NT2/D1 (cell line): ENCODE measurements at regions not wholly inside any gene's neighbourhood (a gene's known extent, or its start where the extent isn't known, plus 50 kb on each side); places are given as distances from the start of the nearest gene placed in this dataset.

Source experiments
- DNase-seq: peaks from one replicate; pipeline ENCODE4 v3.0.0-alpha.2; 2011; ENCODE audit warnings: low read depth, low spot score
- H3K27me3 ChIP-seq: 2 replicates; pipeline ENCODE4 v1.6.0; 2011; ENCODE audit warnings: mild to moderate bottlenecking; ENCODE audit not compliant: insufficient read length, insufficient read depth
- H3K36me3 ChIP-seq: 2 replicates; pipeline ENCODE4 v1.6.1; 2011; ENCODE audit warnings: mild to moderate bottlenecking, low read length, mixed read lengths; ENCODE audit not compliant: insufficient read depth, insufficient read length
- H3K4me1 ChIP-seq: 2 replicates; pipeline ENCODE4 v1.5.1; 2011; ENCODE audit not compliant: insufficient read depth, insufficient read length
- H3K4me3 ChIP-seq: 2 replicates; pipeline ENCODE4 v1.5.1; 2011; ENCODE audit warnings: low read depth; ENCODE audit not compliant: insufficient read length
- H3K9ac ChIP-seq: 2 replicates; pipeline ENCODE4 v1.6.0; 2011; ENCODE audit warnings: low read depth; ENCODE audit not compliant: insufficient read length
- H3K9me3 ChIP-seq: 2 replicates; pipeline ENCODE4 v1.5.1; 2011; ENCODE audit warnings: mild to moderate bottlenecking, low read length; ENCODE audit not compliant: insufficient read depth
- SUZ12 ChIP-seq: IDR thresholded peaks from 2 replicates; pipeline ENCODE4 v1.6.1; 2011; ENCODE audit not compliant: insufficient read length, insufficient read depth; ENCODE audit errors: extremely low read depth
- YY1 ChIP-seq: IDR thresholded peaks from 2 replicates; pipeline ENCODE4 v1.6.1; 2011; ENCODE audit not compliant: insufficient read length, insufficient read depth
- ZNF274 ChIP-seq: IDR thresholded peaks from 2 replicates; pipeline ENCODE4 v1.6.1; 2011; ENCODE audit warnings: mild to moderate bottlenecking, low read depth, low read length

DNA sequence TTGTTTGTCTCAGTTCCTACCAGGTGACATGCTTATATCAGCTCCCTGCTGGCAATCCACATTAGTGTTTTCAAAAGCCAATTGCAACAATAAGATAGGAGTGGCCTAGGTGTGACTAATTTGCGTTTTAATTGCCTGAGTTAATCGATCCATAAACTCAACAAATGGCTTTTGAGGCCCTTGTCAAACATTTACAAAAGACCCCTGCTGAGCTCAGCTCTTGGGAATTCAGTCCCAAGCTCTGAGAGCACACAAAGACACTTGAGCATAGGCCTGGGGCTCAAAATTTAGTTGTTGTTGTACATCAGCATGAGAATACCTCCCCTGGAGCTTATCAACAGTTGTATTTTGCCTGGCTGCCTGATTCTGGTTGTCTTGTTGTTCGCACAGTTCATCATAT lies 1134.4 kb upstream of the TSPY4 start:
- H3K4me3 ChIP-seq, result no peak overlapping the region
- peaks cover 31% of the 10 kb centered on the region for H3K27me3 ChIP-seq
- H3K4me1 ChIP-seq, result no peaks in the 10 kb centered on the region
- no peak for TF ChIP-seq ZNF274
- no peak for TF ChIP-seq SUZ12
- no peak for TF ChIP-seq YY1
- no peaks in the 10 kb centered on the region for H3K36me3 ChIP-seq
- peak; percentile 54 for DNase-seq
- peaks cover 5% of the 10 kb centered on the region; the same call in 1 of the 2 replicates for H3K9me3 ChIP-seq
- H3K9ac ChIP-seq, result no peak overlapping the region

DNA sequence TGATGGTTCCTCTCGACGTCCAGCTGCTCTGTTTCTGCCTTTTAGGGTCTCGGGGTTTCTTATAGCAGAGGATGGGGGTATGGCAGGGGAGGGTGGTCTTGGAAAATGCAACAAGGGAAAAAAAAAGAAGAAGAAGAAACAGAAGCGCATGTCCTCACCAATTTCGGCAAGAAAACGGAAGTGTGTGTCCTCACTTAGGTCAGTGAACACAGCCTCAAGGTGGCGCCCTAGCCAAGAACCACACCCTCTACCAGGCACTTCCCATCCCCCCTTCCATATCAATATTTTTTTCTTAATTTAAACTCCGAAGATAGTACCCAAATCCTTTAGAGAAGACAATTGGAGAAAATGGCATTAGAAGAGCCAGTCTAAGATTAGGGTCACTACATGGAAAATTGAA lies 1096.1 kb upstream of the TSPY4 start:
- DNase-seq, result no peak
- Histone ChIP-seq H3K9me3 (no peaks in the 10 kb centered on the region), H3K9ac (no peak overlapping the region), H3K4me3 (no peak overlapping the region), H3K4me1 (no peaks in the 10 kb centered on the region), H3K36me3 (no peaks in the 10 kb centered on the region), H3K27me3 (no peaks in the 10 kb centered on the region)
- TF ChIP-seq ZNF274, result no peak

DNA sequence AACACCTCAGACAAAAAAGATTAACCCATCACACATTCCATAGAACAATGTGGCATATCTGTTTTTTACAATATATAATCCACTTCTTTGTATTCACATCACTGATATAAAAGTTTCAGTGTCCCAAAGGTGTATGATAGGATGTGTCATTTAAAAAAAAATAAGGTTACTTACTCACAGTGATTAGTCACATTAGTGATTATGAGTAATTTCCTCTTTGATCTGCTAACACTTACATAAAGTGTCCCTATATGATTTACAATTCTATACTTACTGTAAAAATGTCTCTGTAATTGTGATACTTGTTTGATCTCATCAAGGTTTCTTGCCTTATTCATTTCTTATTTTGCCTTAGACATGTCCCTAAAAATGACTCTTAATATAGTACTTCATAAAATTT lies 1063.5 kb upstream of the TSPY4 start:
- Histone ChIP-seq H3K36me3 (no peaks in the 10 kb centered on the region), H3K27me3 (no peaks in the 10 kb centered on the region), H3K4me1 (no peaks in the 10 kb centered on the region), H3K9ac (no peak overlapping the region), H3K9me3 (no peaks in the 10 kb centered on the region), H3K4me3 (no peak overlapping the region)
- TF ChIP-seq SUZ12 (no peak), YY1 (no peak), ZNF274 (no peak)
- DNase-seq, result no peak

DNA sequence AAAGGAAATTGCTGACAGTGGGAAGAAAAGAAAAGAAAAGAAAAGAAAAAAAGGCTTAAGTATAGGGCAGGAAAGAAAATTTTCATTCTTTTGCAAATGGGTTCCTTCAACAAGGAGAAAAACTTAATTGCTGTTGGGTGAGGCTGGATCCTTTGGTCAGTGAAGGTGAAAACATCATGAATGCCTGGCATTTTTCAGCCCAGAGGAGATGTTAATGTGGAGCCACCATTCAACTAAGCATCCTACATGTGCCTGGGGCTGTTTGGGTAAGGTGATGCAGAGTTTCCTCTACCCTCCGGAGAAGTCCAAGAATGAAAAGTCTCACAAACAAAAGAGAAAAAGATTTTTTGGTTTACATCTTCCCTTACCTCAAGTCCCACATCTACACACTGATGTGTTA lies 1032.2 kb upstream of the TSPY4 start:
- Histone ChIP-seq H3K27me3 (no peaks in the 10 kb centered on the region), H3K4me3 (no peak overlapping the region), H3K9ac (no peak overlapping the region), H3K9me3 (no peaks in the 10 kb centered on the region), H3K36me3 (no peaks in the 10 kb centered on the region), H3K4me1 (no peaks in the 10 kb centered on the region)
- DNase-seq, result peak; percentile 36
- no peak for TF ChIP-seq ZNF274
- TF ChIP-seq SUZ12, result no peak
- TF ChIP-seq YY1, result no peak

GRCh38 chrY:8324113-8324512 lies 1013.2 kb upstream of the TSPY4 start:
- no peaks in the 10 kb centered on the region for H3K36me3 ChIP-seq
- H3K9ac ChIP-seq, result no peak overlapping the region
- DNase-seq, result no peak
- H3K27me3 ChIP-seq, result no peaks in the 10 kb centered on the region
- H3K9me3 ChIP-seq, result no peaks in the 10 kb centered on the region
- TF ChIP-seq SUZ12 (no peak), ZNF274 (no peak), YY1 (no peak)
- H3K4me1 ChIP-seq, result no peaks in the 10 kb centered on the region
- no peak overlapping the region for H3K4me3 ChIP-seq

DNA sequence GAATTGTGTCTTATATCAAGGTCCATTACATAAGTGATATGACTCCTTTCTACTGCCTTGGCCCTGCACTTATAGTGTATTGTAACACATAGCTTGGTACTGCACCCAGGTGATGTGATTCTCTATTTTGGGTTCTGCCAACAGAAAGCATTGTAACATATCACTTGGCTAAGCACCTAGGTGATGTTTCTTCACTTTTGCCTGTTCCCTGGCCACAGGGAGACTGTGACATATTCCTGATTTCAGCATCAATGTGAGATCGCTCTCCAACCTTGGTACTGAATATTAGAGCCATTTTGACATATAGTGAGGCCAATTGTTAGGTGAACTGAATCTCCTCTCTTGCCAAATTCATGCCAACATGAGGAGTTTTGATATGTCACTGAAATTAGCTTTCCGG lies 1010.3 kb upstream of the TSPY4 start:
- H3K36me3 ChIP-seq, result no peaks in the 10 kb centered on the region
- no peaks in the 10 kb centered on the region for H3K27me3 ChIP-seq
- no peak overlapping the region for H3K4me3 ChIP-seq
- H3K4me1 ChIP-seq, result no peaks in the 10 kb centered on the region
- TF ChIP-seq SUZ12 (no peak), ZNF274 (no peak), YY1 (no peak)
- H3K9me3 ChIP-seq, result no peaks in the 10 kb centered on the region
- DNase-seq, result no peak
- no peak overlapping the region for H3K9ac ChIP-seq

- H3K4me3 ChIP-seq, result no peak overlapping the region
- no peaks in the 10 kb centered on the region for H3K4me1 ChIP-seq
- H3K36me3 ChIP-seq, result no peaks in the 10 kb centered on the region
- H3K27me3 ChIP-seq, result no peaks in the 10 kb centered on the region
- no peak overlapping the region for H3K9ac ChIP-seq
- H3K9me3 ChIP-seq, result no peaks in the 10 kb centered on the region
- TF ChIP-seq ZNF274 (no peak), YY1 (no peak), SUZ12 (no peak)
- DNase-seq, result no peak
Observed at GRCh38 chrY:8327708-8328354, 1009.4 kb upstream of the TSPY4 start.

DNA sequence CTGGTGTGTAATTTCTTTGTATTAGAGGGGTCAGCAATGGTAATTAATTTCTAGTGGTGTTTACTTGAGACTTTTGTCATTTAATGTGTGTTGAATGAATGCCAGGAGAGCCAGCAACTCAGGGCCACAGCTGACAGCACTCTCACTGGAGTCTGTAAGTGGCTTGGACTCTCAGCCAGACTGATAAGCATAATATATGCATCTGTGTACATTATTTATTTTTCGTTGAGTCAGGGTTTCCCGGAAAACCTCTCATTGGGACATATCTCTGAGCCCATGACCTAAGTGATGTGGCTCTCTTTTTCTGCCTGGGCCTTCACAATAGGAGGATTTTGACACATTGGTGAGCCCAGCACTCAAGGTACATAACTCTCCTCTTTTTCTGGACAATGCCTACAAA lies 1007.8 kb upstream of the TSPY4 start:
- Histone ChIP-seq H3K4me3 (no peak overlapping the region), H3K27me3 (no peaks in the 10 kb centered on the region), H3K4me1 (no peaks in the 10 kb centered on the region), H3K9me3 (no peaks in the 10 kb centered on the region), H3K9ac (no peak overlapping the region), H3K36me3 (no peaks in the 10 kb centered on the region)
- DNase-seq, result no peak
- TF ChIP-seq SUZ12 (no peak), ZNF274 (no peak), YY1 (no peak)
